ENCODE measurements at regions not wholly inside any gene's neighbourhood (a gene's known extent, or its start where the extent isn't known, plus 50 kb on each side); places are given as distances from the start of the nearest gene placed in this dataset.
"Not testable (repeated sequence)": the region's sequence is repeated elsewhere in the genome, so short reads cannot be mapped to it uniquely, and the experiment has no call there.

GRCh38 chr3:153757839-153758238, 363.4 kb upstream of the ARHGEF26 start:
- DNase-seq, result no peak

- no peak for DNase-seq
Observed at GRCh38 chr3:153760948-153761347, 360.2 kb upstream of the ARHGEF26 start.

- DNase-seq, result no peak
Observed at GRCh38 chr3:153762411-153763235, 358.6 kb upstream of the ARHGEF26 start.

- no peak for DNase-seq
Observed at GRCh38 chr3:153767601-153768560, 353.3 kb upstream of the ARHGEF26 start.

GRCh38 chr3:153768561-153769469, 352.4 kb upstream of the ARHGEF26 start:
- DNase-seq, result peak; percentile 5

- peak; percentile 40 for DNase-seq
Observed at GRCh38 chr3:153783106-153783505, 338.1 kb upstream of the ARHGEF26 start.

- no peak for DNase-seq
Observed at GRCh38 chr3:153783741-153784480, 337.3 kb upstream of the ARHGEF26 start.

- no peak for DNase-seq
Observed at GRCh38 chr3:153785901-153786300, 335.3 kb upstream of the ARHGEF26 start.

GRCh38 chr3:153789380-153789779, 331.8 kb upstream of the ARHGEF26 start:
- DNase-seq, result no peak

GRCh38 chr3:153797056-153797455, 324.1 kb upstream of the ARHGEF26 start:
- DNase-seq, result not testable (repeated sequence)

- DNase-seq, result no peak
Observed at GRCh38 chr3:153809097-153809496, 312.1 kb upstream of the ARHGEF26 start.

- no peak for DNase-seq
Observed at GRCh38 chr3:153818338-153818737, 302.9 kb upstream of the ARHGEF26 start.

- DNase-seq, result no peak
Observed at GRCh38 chr3:153820035-153820434, 301.2 kb upstream of the ARHGEF26 start.

GRCh38 chr3:153828346-153828745, 292.8 kb upstream of the ARHGEF26 start:
- DNase-seq, result not testable (repeated sequence)

- DNase-seq, result no peak
Observed at GRCh38 chr3:153829606-153830170, 291.5 kb upstream of the ARHGEF26 start.

GRCh38 chr3:153830552-153830951, 290.6 kb upstream of the ARHGEF26 start:
- DNase-seq, result no peak

GRCh38 chr3:153835540-153835939, 285.6 kb upstream of the ARHGEF26 start:
- no peak for DNase-seq

- DNase-seq, result no peak
Observed at GRCh38 chr3:153840487-153840886, 280.7 kb upstream of the ARHGEF26 start.

- no peak for DNase-seq
Observed at GRCh38 chr3:153843994-153844393, 277.2 kb upstream of the ARHGEF26 start.

GRCh38 chr3:153845311-153845710, 275.9 kb upstream of the ARHGEF26 start:
- DNase-seq, result no peak

- DNase-seq, result no peak
Observed at GRCh38 chr3:153848702-153849101, 272.5 kb upstream of the ARHGEF26 start.

GRCh38 chr3:153852355-153852754, 268.8 kb upstream of the ARHGEF26 start:
- no peak for DNase-seq

All from NCI-H2171 treated with DMSO at 0.1 percent for 48 hours (cell line).